Trophoblast cell (in vitro differentiated cells and primary cell): ENCODE measurements at regions not wholly inside any gene's neighbourhood (a gene's known extent, or its start where the extent isn't known, plus 50 kb on each side); places are given as distances from the start of the nearest gene placed in this dataset.

Experiments used
- DNase-seq, 2 donors: peaks; one replicate each; pipeline ENCODE4 v3.0.0-alpha.2; 2016
- H2AFZ ChIP-seq: 2 replicates; pipeline ENCODE4 v1.6.1; 2013; ENCODE audit warnings: low read length, moderate library complexity, mild to moderate bottlenecking; ENCODE audit not compliant: insufficient read depth, poor library complexity
- H2AK5ac ChIP-seq: 2 replicates; pipeline ENCODE4 v1.6.1; 2013; ENCODE audit warnings: mild to moderate bottlenecking, low read length
- H2BK120ac ChIP-seq: 2 replicates; pipeline ENCODE4 v1.6.1; 2013; ENCODE audit warnings: low read length, mild to moderate bottlenecking, moderate library complexity; ENCODE audit not compliant: insufficient read depth, poor library complexity
- H2BK12ac ChIP-seq: 2 replicates; pipeline ENCODE4 v1.6.1; 2013; ENCODE audit warnings: mild to moderate bottlenecking, low read length, moderate library complexity
- H2BK5ac ChIP-seq: 2 replicates; pipeline ENCODE4 v1.6.1; 2013; ENCODE audit warnings: low read length, low read depth, moderate library complexity, mild to moderate bottlenecking; ENCODE audit not compliant: poor library complexity
- H3K14ac ChIP-seq: 2 replicates; pipeline ENCODE4 v1.6.1; 2013; ENCODE audit warnings: mild to moderate bottlenecking, low read length
- H3K18ac ChIP-seq: 2 replicates; pipeline ENCODE4 v1.6.1; 2013; ENCODE audit warnings: mild to moderate bottlenecking, low read length
- H3K23ac ChIP-seq: 2 replicates; pipeline ENCODE4 v1.6.1; 2013; ENCODE audit warnings: low read length
- H3K27ac ChIP-seq: 2 replicates; pipeline ENCODE4 v1.5.1; 2013; ENCODE audit warnings: low read depth, mild to moderate bottlenecking, inconsistent platforms, low read length, moderate library complexity
- H3K27me3 ChIP-seq: 2 replicates; pipeline ENCODE4 v1.6.1; 2013; ENCODE audit warnings: inconsistent platforms, mild to moderate bottlenecking, low read length, moderate library complexity; ENCODE audit not compliant: insufficient read depth
- H3K36me3 ChIP-seq, 2 experiments: 1 replicate in 1 of 2; 2 replicates in 1 of 2; pipeline ENCODE4 v1.6.1; 2013; ENCODE audit warnings: low read length in 2 of 2, mild to moderate bottlenecking in 2 of 2, moderate library complexity in 1 of 2; ENCODE audit not compliant: insufficient read depth in 2 of 2, control insufficient read depth in 1 of 2
- H3K4ac ChIP-seq: 2 replicates; pipeline ENCODE4 v1.6.1; 2013; ENCODE audit warnings: low read depth, mild to moderate bottlenecking, low read length, moderate library complexity
- H3K4me1 ChIP-seq, 2 experiments: 1 replicate in 1 of 2; 2 replicates in 1 of 2; pipeline ENCODE4 v1.6.1; 2013; ENCODE audit warnings: low read length in 2 of 2, mild to moderate bottlenecking in 2 of 2, moderate library complexity in 1 of 2; ENCODE audit not compliant: insufficient read depth in 2 of 2, control insufficient read depth in 1 of 2
- H3K4me2 ChIP-seq: 2 replicates; pipeline ENCODE4 v1.6.1; 2013; ENCODE audit warnings: inconsistent platforms, mild to moderate bottlenecking, low read length, moderate library complexity
- H3K4me3 ChIP-seq: 2 replicates; pipeline ENCODE4 v1.5.1; 2013; ENCODE audit warnings: mild to moderate bottlenecking, low read depth, low read length, inconsistent platforms
- H3K79me1 ChIP-seq: one replicate; pipeline ENCODE4 v1.6.1; 2013; ENCODE audit warnings: low read length
- H3K79me2 ChIP-seq: 2 replicates; pipeline ENCODE4 v1.6.1; 2013; ENCODE audit warnings: low read length, mild to moderate bottlenecking; ENCODE audit not compliant: control insufficient read depth, insufficient read depth, poor library complexity
- H3K9ac ChIP-seq: 2 replicates; pipeline ENCODE4 v1.6.1; 2013; ENCODE audit warnings: mild to moderate bottlenecking, low read length
- H3K9me3 ChIP-seq: 2 replicates; pipeline ENCODE4 v1.6.1; 2013; ENCODE audit warnings: low read depth, mild to moderate bottlenecking, control low read depth, inconsistent platforms, low read length; ENCODE audit not compliant: insufficient read depth
- H4K12ac ChIP-seq: 2 replicates; pipeline ENCODE4 v1.6.1; 2013; ENCODE audit warnings: low read depth, mild to moderate bottlenecking, low read length, moderate library complexity
- H4K8ac ChIP-seq: 2 replicates; pipeline ENCODE4 v1.6.1; 2013; ENCODE audit warnings: low read depth, mild to moderate bottlenecking, low read length, moderate library complexity
- H4K91ac ChIP-seq: one replicate; pipeline ENCODE4 v1.6.1; 2013; ENCODE audit warnings: low read depth, mild to moderate bottlenecking, low read length, moderate library complexity
- WGBS: extraction: QIAGEN DNeasy Blood & Tissue Kit; methylation state at CpG from one replicate; pipeline ENCODE4 v1.1.7; 2013; ENCODE audit warnings: missing lambda C conversion rate; ENCODE audit not compliant: insufficient read length, insufficient coverage; ENCODE audit errors: extremely low coverage; 5-methylcytosine and 5-hydroxymethylcytosine counted together

DNA sequence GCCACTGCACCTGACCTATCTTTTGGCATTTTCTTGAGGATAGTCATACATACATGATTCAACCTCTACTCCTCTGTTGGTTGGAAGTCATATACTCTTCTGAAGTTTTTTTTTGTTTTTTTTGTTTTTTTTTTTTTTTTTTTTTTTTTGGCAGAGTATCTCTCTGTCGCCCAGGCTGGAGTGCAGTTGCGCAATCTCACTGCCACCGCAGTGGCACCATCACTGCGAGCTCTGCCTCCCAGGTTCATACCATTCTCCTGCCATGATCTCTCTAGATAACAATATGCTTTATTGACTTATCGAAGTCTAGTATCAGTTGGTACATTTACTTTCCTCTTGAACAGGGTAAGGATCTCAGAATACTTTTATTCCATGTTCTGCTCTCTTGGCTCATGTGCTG, 224.2 kb upstream of the WSCD1 start:
- Histone ChIP-seq H4K8ac (no peak overlapping the region), H2AK5ac (no peak overlapping the region), H3K4me2 (no peak overlapping the region), H3K9me3 (peaks cover 5% of the 10 kb centered on the region), H3K4ac (no peak overlapping the region), H3K18ac (no peak overlapping the region), H3K23ac (no peak overlapping the region), H3K27ac (no peak overlapping the region), H2BK120ac (no peak overlapping the region), H2BK5ac (no peak overlapping the region), H3K79me2 (no peaks in the 10 kb centered on the region), H3K14ac (no peak overlapping the region), H2BK12ac (no peak overlapping the region), H3K79me1 (no peaks in the 10 kb centered on the region), H3K9ac (no peak overlapping the region), H4K12ac (no peak overlapping the region), H4K91ac (no peak overlapping the region), H3K4me3 (no peak overlapping the region), H3K36me3 (no peaks in the 10 kb centered on the region), H3K4me1 (no peaks in the 10 kb centered on the region), H3K27me3 (no peaks in the 10 kb centered on the region), H2AFZ (no peak overlapping the region)
- no CpG with 5 or more reads among the region's 5 CpGs for WGBS
- DNase-seq, result no peak

DNA sequence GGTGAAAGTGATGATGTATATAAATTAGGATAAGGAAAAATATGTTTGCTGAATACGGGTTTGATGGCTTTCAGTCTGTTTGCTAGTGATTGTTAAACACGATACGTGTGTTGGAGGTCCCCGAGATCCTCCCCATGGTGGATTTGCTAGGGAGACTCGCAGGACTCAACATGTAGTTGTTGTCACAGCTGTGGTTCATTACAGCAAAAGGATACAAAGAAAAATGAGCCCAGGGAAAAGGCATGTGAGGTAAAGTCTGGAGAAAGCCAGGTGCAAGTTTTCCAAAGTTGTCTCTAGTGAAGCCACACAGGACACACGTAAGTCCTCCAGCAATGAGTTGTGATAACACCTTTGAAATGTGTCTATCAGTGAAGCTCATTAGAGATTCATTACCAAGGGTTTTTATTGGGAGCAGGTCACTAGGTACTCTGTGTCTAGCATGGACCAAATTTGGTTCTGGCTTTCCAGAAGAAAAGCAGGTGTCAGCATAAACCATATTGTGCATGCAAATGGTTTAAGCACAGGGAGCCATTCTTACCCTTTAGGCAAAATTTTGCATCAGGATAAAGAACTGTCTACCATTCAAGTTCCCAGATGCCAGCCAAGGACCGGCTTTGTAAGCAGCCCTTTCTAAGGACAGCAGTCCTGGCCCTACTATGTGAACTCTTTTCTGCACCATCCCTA, 215.2 kb upstream of the WSCD1 start:
- H3K4me2 ChIP-seq, result no peak overlapping the region
- no peak overlapping the region for H2BK5ac ChIP-seq
- H3K9me3 ChIP-seq, result no peaks in the 10 kb centered on the region
- no peak overlapping the region for H3K4me3 ChIP-seq
- H4K8ac ChIP-seq, result no peak overlapping the region
- no peak for DNase-seq
- no peak overlapping the region for H3K18ac ChIP-seq
- H3K9ac ChIP-seq, result no peak overlapping the region
- no peak overlapping the region for H2BK12ac ChIP-seq
- no peaks in the 10 kb centered on the region for H3K79me1 ChIP-seq
- no peak overlapping the region for H2AFZ ChIP-seq
- no peaks in the 10 kb centered on the region for H3K27me3 ChIP-seq
- WGBS, result 100% methylated on average over 1 of the region's 7 CpGs
- H2BK120ac ChIP-seq, result no peak overlapping the region
- no peaks in the 10 kb centered on the region for H3K36me3 ChIP-seq
- H4K91ac ChIP-seq, result no peak overlapping the region
- H4K12ac ChIP-seq, result no peak overlapping the region
- H3K4ac ChIP-seq, result no peak overlapping the region
- H3K79me2 ChIP-seq, result no peaks in the 10 kb centered on the region
- H2AK5ac ChIP-seq, result no peak overlapping the region
- no peak overlapping the region for H3K23ac ChIP-seq
- no peak overlapping the region for H3K14ac ChIP-seq
- no peak overlapping the region for H3K27ac ChIP-seq
- no peaks in the 10 kb centered on the region for H3K4me1 ChIP-seq

DNA sequence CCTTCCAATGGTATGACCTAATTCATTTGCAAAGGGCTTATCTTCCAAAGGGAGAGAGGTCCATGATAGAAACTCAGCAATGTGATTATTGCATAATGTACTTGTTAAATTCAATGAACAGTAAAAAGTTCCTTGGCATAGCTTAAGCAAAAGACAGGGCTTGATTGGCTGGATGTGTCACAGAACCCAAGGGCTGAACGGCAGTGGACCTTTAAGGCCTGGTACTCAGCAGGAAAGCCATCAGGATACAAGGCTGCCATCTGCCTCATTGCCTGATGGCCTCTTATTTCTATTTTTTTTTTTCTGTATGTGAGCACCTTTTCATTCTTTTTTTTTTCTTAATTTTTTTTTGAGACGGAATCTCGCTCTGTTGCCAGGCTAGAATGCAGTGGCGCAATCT, 208.9 kb upstream of the WSCD1 start:
- H4K12ac ChIP-seq, result no peak overlapping the region
- no peak overlapping the region for H2BK120ac ChIP-seq
- H3K18ac ChIP-seq, result no peak overlapping the region
- H3K9ac ChIP-seq, result no peak overlapping the region
- no peak overlapping the region for H4K91ac ChIP-seq
- H4K8ac ChIP-seq, result no peak overlapping the region
- no CpG with 5 or more reads among the region's 4 CpGs for WGBS
- H3K4ac ChIP-seq, result no peak overlapping the region
- H3K9me3 ChIP-seq, result peaks cover 1% of the 10 kb centered on the region
- no peaks in the 10 kb centered on the region for H3K36me3 ChIP-seq
- no peak for DNase-seq
- H2BK12ac ChIP-seq, result no peak overlapping the region
- no peaks in the 10 kb centered on the region for H3K79me1 ChIP-seq
- H3K27me3 ChIP-seq, result no peaks in the 10 kb centered on the region
- H2AK5ac ChIP-seq, result no peak overlapping the region
- no peaks in the 10 kb centered on the region for H3K4me1 ChIP-seq
- H3K4me2 ChIP-seq, result no peak overlapping the region
- no peak overlapping the region for H3K27ac ChIP-seq
- no peak overlapping the region for H2AFZ ChIP-seq
- H2BK5ac ChIP-seq, result no peak overlapping the region
- H3K4me3 ChIP-seq, result no peak overlapping the region
- no peak overlapping the region for H3K23ac ChIP-seq
- no peak overlapping the region for H3K14ac ChIP-seq
- H3K79me2 ChIP-seq, result no peaks in the 10 kb centered on the region

DNA sequence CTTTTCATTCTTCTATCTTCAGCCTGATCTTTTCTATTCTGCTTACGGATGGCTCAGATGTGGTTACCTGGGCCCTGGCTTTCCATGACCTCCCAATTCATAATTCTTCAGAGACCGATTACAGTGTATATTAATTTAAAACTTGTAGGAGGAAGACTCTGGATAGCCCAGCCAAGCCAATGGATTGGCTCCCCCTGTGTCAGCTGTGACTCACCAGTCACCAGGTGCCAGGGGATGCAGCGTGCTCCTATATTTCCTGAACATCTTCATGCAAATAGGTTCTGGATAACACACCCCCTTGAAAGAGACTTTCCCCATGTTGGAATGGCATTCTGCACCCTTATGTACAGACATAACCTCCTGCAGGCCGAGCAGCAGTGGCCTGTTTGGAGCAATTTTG, 208.3 kb upstream of the WSCD1 start:
- H3K18ac ChIP-seq, result no peak overlapping the region
- no peaks in the 10 kb centered on the region for H3K4me1 ChIP-seq
- no peak overlapping the region for H2BK5ac ChIP-seq
- no peak overlapping the region for H2BK12ac ChIP-seq
- H4K91ac ChIP-seq, result no peak overlapping the region
- no peak overlapping the region for H3K27ac ChIP-seq
- H4K12ac ChIP-seq, result no peak overlapping the region
- no peak overlapping the region for H3K14ac ChIP-seq
- no peak overlapping the region for H4K8ac ChIP-seq
- WGBS, result no CpG with 5 or more reads among the region's 4 CpGs
- H3K79me2 ChIP-seq, result no peaks in the 10 kb centered on the region
- H2AK5ac ChIP-seq, result no peak overlapping the region
- no peak overlapping the region for H3K4ac ChIP-seq
- H3K79me1 ChIP-seq, result no peaks in the 10 kb centered on the region
- no peaks in the 10 kb centered on the region for H3K27me3 ChIP-seq
- no peak overlapping the region for H2BK120ac ChIP-seq
- H3K36me3 ChIP-seq, result no peaks in the 10 kb centered on the region
- H3K23ac ChIP-seq, result no peak overlapping the region
- no peak overlapping the region for H3K4me2 ChIP-seq
- no peak overlapping the region for H3K9ac ChIP-seq
- no peak for DNase-seq
- H3K4me3 ChIP-seq, result no peak overlapping the region
- H3K9me3 ChIP-seq, result peaks cover 1% of the 10 kb centered on the region
- H2AFZ ChIP-seq, result no peak overlapping the region
